Caco-2 (cell line): ENCODE measurements at regions not wholly inside any gene's neighbourhood (a gene's known extent, or its start where the extent isn't known, plus 50 kb on each side); places are given as distances from the start of the nearest gene placed in this dataset.
A peak's percentile ranks its signal among the peaks of the same experiment; 100 is the strongest.

Experiments used
- BruUV-seq: library from RNA; stranded (reverse); fragments of 400-500 nt; replicated peaks from 2 replicates; lab custom pipeline; 2021; lab: Mats Ljungman, UMichigan
- CTCF ChIA-PET: fragments of 300-600 bp; sonication (Branson Sonifier 250); formaldehyde crosslinking; loops from one replicate; lab custom pipeline; 2022; ENCODE audit warnings: antibody characterized with exemption; lab: Charles Lee
- POLR2A ChIA-PET: fragments of 300-600 bp; sonication (Branson Sonifier 250); formaldehyde crosslinking; loops from one replicate; lab custom pipeline; 2022; ENCODE audit warnings: antibody characterized with exemption; lab: Charles Lee
- DNase-seq, 2 experiments: peaks; one replicate each; pipeline versions ENCODE4 v3.0.0 to v3.0.0-alpha.2; 2020 to 2022
- H3K27me3 ChIP-seq: replicated peaks from 2 replicates; pipeline ENCODE4 v1.6.0; 2011; ENCODE audit warnings: low read length; ENCODE audit not compliant: control insufficient read depth, insufficient read depth
- H3K36me3 ChIP-seq: 2 replicates; pipeline ENCODE4 v1.5.1; 2011; ENCODE audit warnings: low read length; ENCODE audit not compliant: control insufficient read depth, insufficient read depth
- H3K4me1 ChIP-seq: fragments of 250-450 bp; sonication (Bioruptor Pico); 2 replicates; pipeline ENCODE4 v1.5.1; 2020; ENCODE audit warnings: mild to moderate bottlenecking
- H3K4me3 ChIP-seq: 2 replicates; pipeline ENCODE4 v1.5.1; 2011; ENCODE audit warnings: low read depth, mild to moderate bottlenecking, control low read depth, low read length
- H3K9me3 ChIP-seq: fragments of 250-450 bp; sonication (Bioruptor Pico); 2 replicates; pipeline ENCODE4 v1.5.1; 2020; ENCODE audit warnings: mild to moderate bottlenecking, moderate library complexity
- H3K27ac Mint-ChIP-seq: one replicate; pipeline ENCODE4 v1.8.0; 2022; ENCODE audit warnings: mixed read lengths; ENCODE audit not compliant: unreplicated experiment
- H3K27me3 Mint-ChIP-seq: one replicate; pipeline ENCODE4 v1.8.0; 2022; ENCODE audit warnings: mixed read lengths; ENCODE audit not compliant: insufficient read depth, unreplicated experiment
- H3K36me3 Mint-ChIP-seq: one replicate; pipeline ENCODE4 v1.8.0; 2022; ENCODE audit warnings: mild to moderate bottlenecking, mixed read lengths; ENCODE audit not compliant: insufficient read depth, unreplicated experiment
- H3K4me1 Mint-ChIP-seq: one replicate; pipeline ENCODE4 v1.8.0; 2022; ENCODE audit warnings: low read depth, mixed read lengths; ENCODE audit not compliant: unreplicated experiment
- H3K4me3 Mint-ChIP-seq: one replicate; pipeline ENCODE4 v1.8.0; 2022; ENCODE audit warnings: mild to moderate bottlenecking, moderate library complexity, mixed read lengths; ENCODE audit not compliant: unreplicated experiment
- H3K9me3 Mint-ChIP-seq: one replicate; pipeline ENCODE4 v1.8.0; 2022; ENCODE audit warnings: mixed read lengths; ENCODE audit not compliant: unreplicated experiment
- intact Hi-C: fragments of 100-400 bp; cut with micrococcal nuclease; formaldehyde crosslinking; loops from one replicate; pipeline ENCODE4 v1.10.0; 2022; ENCODE audit not compliant: unreplicated experiment
- TF ChIP-seq, protein P1 (sequence below), 2 experiments: fragments of 200-600 bp in 1 of 2; IDR thresholded peaks; 1 replicate in 1 of 2; 2 replicates in 1 of 2; pipeline versions ENCODE4 v1.5.1 to v1.8.0; 2011 to 2022; ENCODE audit warnings: antibody characterized with exemption in 1 of 2, control low read depth in 1 of 2, inconsistent platforms in 1 of 2, low read depth in 1 of 2, low read length in 1 of 2, mild to moderate bottlenecking in 1 of 2, moderate library complexity in 1 of 2; ENCODE audit not compliant: insufficient read depth in 1 of 2, severe bottlenecking in 1 of 2, unreplicated experiment in 1 of 2

DNA sequence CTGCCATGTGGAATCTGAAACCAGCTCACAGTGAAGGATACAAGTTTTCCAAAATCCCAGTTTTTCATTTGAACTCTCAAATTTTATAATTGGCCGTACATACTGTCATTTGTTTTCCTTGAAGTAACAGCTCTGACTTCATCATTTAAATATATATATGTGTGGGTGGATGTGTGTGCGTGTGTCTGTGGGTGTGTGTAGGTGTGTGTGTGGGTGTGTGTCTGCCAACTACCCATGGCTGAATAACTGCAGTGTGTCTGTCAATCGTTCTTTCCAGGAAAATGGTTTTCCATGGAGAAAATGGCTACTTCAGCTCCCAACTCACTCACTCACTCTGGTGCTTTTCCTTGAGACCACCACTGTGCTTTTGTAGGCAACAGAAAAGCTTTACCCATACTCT is 169.0 kb downstream of the PLPP3 start:
- peaks cover 26% of the 10 kb centered on the region for H3K4me1 Mint-ChIP-seq
- Histone ChIP-seq H3K4me1 (peaks cover 35% of the 10 kb centered on the region), H3K27me3 (no peaks in the 10 kb centered on the region), H3K36me3 (no peaks in the 10 kb centered on the region), H3K4me3 (no peak overlapping the region), H3K9me3 (no peaks in the 10 kb centered on the region)
- H3K4me3 Mint-ChIP-seq, result no peak overlapping the region
- H3K9me3 Mint-ChIP-seq, result no peaks in the 10 kb centered on the region
- DNase-seq, result no peak
- H3K36me3 Mint-ChIP-seq, result peaks cover 5% of the 10 kb centered on the region
- no peaks in the 10 kb centered on the region for H3K27me3 Mint-ChIP-seq
- ChIA-PET POLR2A (no interaction called here), CTCF (no interaction called here)
- intact Hi-C loops, result no loop called here
- TF ChIP-seq, protein P1, sequence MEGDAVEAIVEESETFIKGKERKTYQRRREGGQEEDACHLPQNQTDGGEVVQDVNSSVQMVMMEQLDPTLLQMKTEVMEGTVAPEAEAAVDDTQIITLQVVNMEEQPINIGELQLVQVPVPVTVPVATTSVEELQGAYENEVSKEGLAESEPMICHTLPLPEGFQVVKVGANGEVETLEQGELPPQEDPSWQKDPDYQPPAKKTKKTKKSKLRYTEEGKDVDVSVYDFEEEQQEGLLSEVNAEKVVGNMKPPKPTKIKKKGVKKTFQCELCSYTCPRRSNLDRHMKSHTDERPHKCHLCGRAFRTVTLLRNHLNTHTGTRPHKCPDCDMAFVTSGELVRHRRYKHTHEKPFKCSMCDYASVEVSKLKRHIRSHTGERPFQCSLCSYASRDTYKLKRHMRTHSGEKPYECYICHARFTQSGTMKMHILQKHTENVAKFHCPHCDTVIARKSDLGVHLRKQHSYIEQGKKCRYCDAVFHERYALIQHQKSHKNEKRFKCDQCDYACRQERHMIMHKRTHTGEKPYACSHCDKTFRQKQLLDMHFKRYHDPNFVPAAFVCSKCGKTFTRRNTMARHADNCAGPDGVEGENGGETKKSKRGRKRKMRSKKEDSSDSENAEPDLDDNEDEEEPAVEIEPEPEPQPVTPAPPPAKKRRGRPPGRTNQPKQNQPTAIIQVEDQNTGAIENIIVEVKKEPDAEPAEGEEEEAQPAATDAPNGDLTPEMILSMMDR (IDR thresholded peaks at IDR 0.05; ENCODE audit: insufficient read depth in 1 of 2, low read depth in 1 of 2, low read length in 1 of 2, severe bottlenecking in 1 of 2, unreplicated experiment in 1 of 2), result no peak
- no TSS peak for BruUV-seq
- H3K27ac Mint-ChIP-seq, result peak overlapping the region; percentile 54

DNA sequence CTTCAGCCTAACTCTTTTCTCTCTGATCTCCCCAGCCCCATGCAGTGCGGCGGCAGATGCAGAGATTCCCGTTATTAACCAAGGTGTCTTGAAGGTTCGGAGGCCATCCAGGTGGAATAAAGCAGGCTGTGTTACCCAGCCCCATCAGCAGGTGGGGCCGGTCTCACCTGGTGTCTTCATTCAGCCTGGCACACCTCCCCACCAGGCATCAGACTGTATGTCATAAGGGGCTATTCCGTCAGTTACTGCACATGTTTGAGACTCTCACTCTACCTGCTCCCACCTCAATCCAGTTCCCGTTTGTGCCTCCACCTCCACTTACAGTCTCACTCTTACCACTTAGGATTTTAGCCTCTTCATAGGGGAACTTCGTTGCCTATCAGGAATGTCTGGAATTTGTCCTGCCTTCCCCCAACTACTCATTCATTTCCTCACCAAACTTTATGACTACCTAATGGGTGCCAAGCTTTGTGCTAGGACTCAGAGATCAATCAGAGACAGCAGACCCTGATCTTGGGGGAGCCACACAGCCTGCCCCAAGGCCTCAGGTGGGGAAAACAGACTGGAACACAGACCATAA is 170.2 kb downstream of the PLPP3 start:
- no peaks in the 10 kb centered on the region for H3K9me3 ChIP-seq
- Mint-ChIP-seq H3K4me1 (peaks cover 14% of the 10 kb centered on the region), H3K36me3 (no peaks in the 10 kb centered on the region), H3K27me3 (no peaks in the 10 kb centered on the region), H3K27ac (no peak overlapping the region), H3K4me3 (no peak overlapping the region), H3K9me3 (no peaks in the 10 kb centered on the region)
- no peaks in the 10 kb centered on the region for H3K36me3 ChIP-seq
- TF ChIP-seq, protein P1 (IDR thresholded peaks at IDR 0.05; ENCODE audit: insufficient read depth in 1 of 2, low read depth in 1 of 2, low read length in 1 of 2, severe bottlenecking in 1 of 2, unreplicated experiment in 1 of 2), result peak; percentile 51 to 54
- POLR2A ChIA-PET, result no interaction called here
- no peaks in the 10 kb centered on the region for H3K27me3 ChIP-seq
- CTCF ChIA-PET, result interaction anchor here (1.2 kb wide), 1 partner anchor 176 kb away, joined by 6 read pairs; no protein-coding TSS in a partner anchor
- DNase-seq, result peak; percentile 59 to 63
- no TSS peak for BruUV-seq
- H3K4me3 ChIP-seq, result no peak overlapping the region
- intact Hi-C loops, result loop anchor here (2.0 kb wide), 1 partner anchor 168 kb away; no protein-coding TSS in a partner anchor
- H3K4me1 ChIP-seq, result peaks cover 28% of the 10 kb centered on the region

DNA sequence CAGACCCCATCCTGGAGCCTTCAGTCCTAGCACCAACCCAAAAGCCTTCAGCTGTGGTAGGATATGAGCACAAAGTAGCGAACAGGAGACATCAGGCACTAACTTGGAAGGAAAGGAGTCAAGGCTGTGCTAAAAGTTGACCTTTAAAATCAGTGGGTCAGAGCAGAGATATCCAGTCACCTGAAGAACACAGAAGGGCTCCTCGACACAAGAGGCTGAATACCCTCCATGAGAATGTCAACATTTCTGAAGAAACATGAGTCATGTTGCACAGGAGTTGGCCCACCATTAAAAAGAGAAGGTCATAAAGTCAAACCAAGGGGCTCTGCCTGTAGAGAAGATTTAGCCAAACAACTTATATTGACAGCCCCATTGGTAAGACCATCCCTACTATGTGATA is 172.5 kb downstream of the PLPP3 start:
- Histone ChIP-seq H3K4me1 (peaks cover 20% of the 10 kb centered on the region; the same call in 1 of the 2 replicates), H3K9me3 (no peaks in the 10 kb centered on the region), H3K4me3 (no peak overlapping the region), H3K27me3 (no peaks in the 10 kb centered on the region), H3K36me3 (no peaks in the 10 kb centered on the region)
- BruUV-seq, result no TSS peak
- CTCF ChIA-PET, result no interaction called here
- TF ChIP-seq, protein P1 (IDR thresholded peaks at IDR 0.05; ENCODE audit: insufficient read depth in 1 of 2, low read depth in 1 of 2, low read length in 1 of 2, severe bottlenecking in 1 of 2, unreplicated experiment in 1 of 2), result no peak
- Mint-ChIP-seq H3K36me3 (no peaks in the 10 kb centered on the region), H3K27me3 (no peaks in the 10 kb centered on the region), H3K4me3 (no peak overlapping the region), H3K9me3 (no peaks in the 10 kb centered on the region), H3K4me1 (peaks cover 7% of the 10 kb centered on the region), H3K27ac (no peak overlapping the region)
- intact Hi-C loops, result no loop called here
- POLR2A ChIA-PET, result no interaction called here
- no peak for DNase-seq
